ENCODE measurements at regions not wholly inside any gene's neighbourhood (a gene's known extent, or its start where the extent isn't known, plus 50 kb on each side); places are given as distances from the start of the nearest gene placed in this dataset.

- Histone ChIP-seq H3K36me3 (ENCODE audit: low read depth) (no peaks in the 10 kb centered on the region), H3K27me3 (ENCODE audit: insufficient read depth, poor library complexity, severe bottlenecking) (no peaks in the 10 kb centered on the region), H3K4me3 (ENCODE audit: severe bottlenecking) (no peak overlapping the region), H3K4me1 (ENCODE audit: insufficient read depth, poor library complexity, severe bottlenecking) (peaks cover 16% of the 10 kb centered on the region), H3K27ac (ENCODE audit: poor library complexity, severe bottlenecking) (no peak overlapping the region), H3K9me3 (ENCODE audit: severe bottlenecking) (no peaks in the 10 kb centered on the region)
- DNase-seq (ENCODE audit: low spot score) = no peak
- ATAC-seq (ENCODE audit: low read depth) = no peak
- TF ChIP-seq, protein P1, sequence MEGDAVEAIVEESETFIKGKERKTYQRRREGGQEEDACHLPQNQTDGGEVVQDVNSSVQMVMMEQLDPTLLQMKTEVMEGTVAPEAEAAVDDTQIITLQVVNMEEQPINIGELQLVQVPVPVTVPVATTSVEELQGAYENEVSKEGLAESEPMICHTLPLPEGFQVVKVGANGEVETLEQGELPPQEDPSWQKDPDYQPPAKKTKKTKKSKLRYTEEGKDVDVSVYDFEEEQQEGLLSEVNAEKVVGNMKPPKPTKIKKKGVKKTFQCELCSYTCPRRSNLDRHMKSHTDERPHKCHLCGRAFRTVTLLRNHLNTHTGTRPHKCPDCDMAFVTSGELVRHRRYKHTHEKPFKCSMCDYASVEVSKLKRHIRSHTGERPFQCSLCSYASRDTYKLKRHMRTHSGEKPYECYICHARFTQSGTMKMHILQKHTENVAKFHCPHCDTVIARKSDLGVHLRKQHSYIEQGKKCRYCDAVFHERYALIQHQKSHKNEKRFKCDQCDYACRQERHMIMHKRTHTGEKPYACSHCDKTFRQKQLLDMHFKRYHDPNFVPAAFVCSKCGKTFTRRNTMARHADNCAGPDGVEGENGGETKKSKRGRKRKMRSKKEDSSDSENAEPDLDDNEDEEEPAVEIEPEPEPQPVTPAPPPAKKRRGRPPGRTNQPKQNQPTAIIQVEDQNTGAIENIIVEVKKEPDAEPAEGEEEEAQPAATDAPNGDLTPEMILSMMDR (IDR thresholded peaks at IDR 0.05; ENCODE audit: poor library complexity, severe bottlenecking) = no peak
Observed at GRCh38 chr1:59022199-59022598, 238.4 kb upstream of the JUN start.

DNA sequence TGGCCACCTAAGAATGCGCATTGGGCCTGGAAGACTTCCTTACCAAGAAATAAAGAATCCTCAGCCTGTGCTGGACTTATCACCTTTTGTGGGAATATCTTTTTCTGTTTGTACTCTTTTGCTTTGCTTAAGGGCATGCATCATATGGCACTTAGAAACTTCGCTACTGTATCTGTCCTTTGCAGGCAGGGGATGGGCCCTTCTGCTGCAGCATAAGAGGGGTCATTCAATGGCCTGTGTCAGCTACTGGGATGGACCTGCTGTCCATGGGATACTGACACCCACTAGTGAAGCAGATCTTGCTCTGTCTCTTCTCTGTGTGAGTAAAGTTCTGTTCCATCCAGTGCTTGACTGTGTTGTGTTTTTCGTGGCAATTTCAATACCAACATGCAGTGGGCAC, 239.0 kb upstream of the JUN start:
- Histone ChIP-seq H3K4me3 (ENCODE audit: severe bottlenecking) (no peak overlapping the region), H3K36me3 (ENCODE audit: low read depth) (no peaks in the 10 kb centered on the region), H3K9me3 (ENCODE audit: severe bottlenecking) (no peaks in the 10 kb centered on the region), H3K27me3 (ENCODE audit: insufficient read depth, poor library complexity, severe bottlenecking) (no peaks in the 10 kb centered on the region), H3K4me1 (ENCODE audit: insufficient read depth, poor library complexity, severe bottlenecking) (peaks cover 19% of the 10 kb centered on the region), H3K27ac (ENCODE audit: poor library complexity, severe bottlenecking) (no peak overlapping the region)
- no peak for ATAC-seq (ENCODE audit: low read depth)
- TF ChIP-seq, protein P1 (IDR thresholded peaks at IDR 0.05; ENCODE audit: poor library complexity, severe bottlenecking) = no peak
- no peak for DNase-seq (ENCODE audit: low spot score)

DNA sequence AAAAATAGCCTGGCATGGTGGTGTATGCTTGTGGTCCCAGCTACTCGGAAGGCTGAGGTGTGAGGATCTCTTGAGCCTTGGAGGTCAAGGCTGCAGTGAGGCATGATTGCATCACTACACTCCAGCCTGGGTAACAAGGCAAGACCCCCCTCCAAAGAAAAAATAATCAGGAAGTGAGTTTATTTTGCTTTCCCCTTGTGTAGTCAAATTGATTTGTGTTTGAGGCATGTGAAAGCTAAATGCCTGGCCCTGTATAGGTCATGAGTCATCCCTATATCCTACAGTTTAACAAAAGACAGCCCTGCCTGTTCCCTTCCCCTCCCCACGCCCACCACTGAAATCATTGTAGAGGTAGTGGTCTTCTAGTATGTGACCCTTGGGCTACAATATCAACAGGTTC, 241.4 kb upstream of the JUN start:
- ATAC-seq (ENCODE audit: low read depth) = peak; percentile 54; the same call in 1 of the 3 replicates
- Histone ChIP-seq H3K4me1 (ENCODE audit: insufficient read depth, poor library complexity, severe bottlenecking) (peaks cover 22% of the 10 kb centered on the region), H3K27ac (ENCODE audit: poor library complexity, severe bottlenecking) (peak overlapping the region; percentile 21), H3K4me3 (ENCODE audit: severe bottlenecking) (no peak overlapping the region), H3K27me3 (ENCODE audit: insufficient read depth, poor library complexity, severe bottlenecking) (no peaks in the 10 kb centered on the region), H3K36me3 (ENCODE audit: low read depth) (no peaks in the 10 kb centered on the region), H3K9me3 (ENCODE audit: severe bottlenecking) (no peaks in the 10 kb centered on the region)
- no peak for DNase-seq (ENCODE audit: low spot score)
- TF ChIP-seq, protein P1 (IDR thresholded peaks at IDR 0.05; ENCODE audit: poor library complexity, severe bottlenecking) = no peak

GRCh38 chr1:59025898-59026426, 242.1 kb upstream of the JUN start:
- ATAC-seq (ENCODE audit: low read depth) (no peak), DNase-seq (ENCODE audit: low spot score) (no peak)
- no peaks in the 10 kb centered on the region for H3K9me3 ChIP-seq (ENCODE audit: severe bottlenecking)
- peaks cover 23% of the 10 kb centered on the region for H3K4me1 ChIP-seq (ENCODE audit: insufficient read depth, poor library complexity, severe bottlenecking)
- TF ChIP-seq, protein P1 (IDR thresholded peaks at IDR 0.05; ENCODE audit: poor library complexity, severe bottlenecking) = no peak
- no peak overlapping the region for H3K4me3 ChIP-seq (ENCODE audit: severe bottlenecking)
- H3K27me3 ChIP-seq (ENCODE audit: insufficient read depth, poor library complexity, severe bottlenecking) = no peaks in the 10 kb centered on the region
- H3K36me3 ChIP-seq (ENCODE audit: low read depth) = no peaks in the 10 kb centered on the region
- peak overlapping the region; percentile 21 for H3K27ac ChIP-seq (ENCODE audit: poor library complexity, severe bottlenecking)

DNA sequence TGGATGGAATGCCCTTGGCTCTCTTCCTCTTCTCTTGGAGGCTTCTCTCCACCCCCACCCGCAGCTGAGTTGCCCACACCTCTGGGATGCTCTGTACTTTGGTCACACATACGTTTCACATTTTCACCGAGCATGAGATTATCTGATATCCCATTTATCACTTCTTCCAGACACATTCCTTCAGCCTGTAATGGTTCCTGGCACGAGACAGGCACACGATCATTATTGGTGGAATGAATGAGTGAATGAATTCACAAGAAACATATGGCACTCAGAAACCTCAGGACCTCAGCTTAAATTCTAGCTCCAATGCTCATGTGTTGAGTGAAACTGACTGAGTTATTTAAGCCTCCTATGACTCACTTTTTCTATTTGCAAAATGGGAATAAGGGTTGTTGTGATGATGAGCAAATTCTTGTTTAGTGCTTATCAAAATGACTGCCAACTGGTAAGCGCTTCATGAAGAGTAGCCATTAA, 242.7 kb upstream of the JUN start:
- ATAC-seq (ENCODE audit: low read depth) = no peak
- TF ChIP-seq, protein P1 (IDR thresholded peaks at IDR 0.05; ENCODE audit: poor library complexity, severe bottlenecking) = no peak
- H3K27ac ChIP-seq (ENCODE audit: poor library complexity, severe bottlenecking) = peak overlapping the region; percentile 21
- H3K4me3 ChIP-seq (ENCODE audit: severe bottlenecking) = no peak overlapping the region
- no peaks in the 10 kb centered on the region for H3K36me3 ChIP-seq (ENCODE audit: low read depth)
- no peaks in the 10 kb centered on the region for H3K27me3 ChIP-seq (ENCODE audit: insufficient read depth, poor library complexity, severe bottlenecking)
- H3K9me3 ChIP-seq (ENCODE audit: severe bottlenecking) = no peaks in the 10 kb centered on the region
- peaks cover 23% of the 10 kb centered on the region for H3K4me1 ChIP-seq (ENCODE audit: insufficient read depth, poor library complexity, severe bottlenecking)
- DNase-seq (ENCODE audit: low spot score) = no peak
